ENCODE measurements at regions not wholly inside any gene's neighbourhood (a gene's known extent, or its start where the extent isn't known, plus 50 kb on each side); places are given as distances from the start of the nearest gene placed in this dataset.

- TF ChIP-seq ZNF331 (CRISPR knock-in tag; IDR thresholded peaks at IDR 0.05; ENCODE audit: low read depth) (no peak), JUNB (IDR thresholded peaks at IDR 0.05; ENCODE audit: unreplicated experiment) (no peak), NANOG (IDR thresholded peaks at IDR 0.05; ENCODE audit: borderline replicate concordance) (no peak), ZNF462 (CRISPR knock-in tag; IDR thresholded peaks at IDR 0.05) (no peak), ZNF114 (CRISPR knock-in tag; IDR thresholded peaks at IDR 0.05) (no peak)
These were observed 680.3 kb upstream of the SOX9 start (continued) for GRCh38 chr17:71440513-71440912.

- no peak overlapping the region for H3K27ac Mint-ChIP-seq
- H3K4me1 Mint-ChIP-seq, result no peaks in the 10 kb centered on the region
- peaks cover 4% of the 10 kb centered on the region for H3K27me3 Mint-ChIP-seq (ENCODE audit: insufficient read depth, low read depth, poor library complexity)
- TF ChIP-seq ZNF114 (CRISPR knock-in tag; IDR thresholded peaks at IDR 0.05), result no peak
- no peak for TF ChIP-seq NANOG (IDR thresholded peaks at IDR 0.05; ENCODE audit: borderline replicate concordance)
- no peak for TF ChIP-seq POLR2AphosphoS5 (IDR thresholded peaks at IDR 0.05; ENCODE audit: low read depth)
- TF ChIP-seq JUNB (IDR thresholded peaks at IDR 0.05; ENCODE audit: unreplicated experiment), result no peak
- TF ChIP-seq CREB1 (CRISPR knock-in tag; IDR thresholded peaks at IDR 0.05; ENCODE audit: low read depth), result no peak
- TF ChIP-seq STAT1 (IDR thresholded peaks at IDR 0.05; ENCODE audit: unreplicated experiment), result no peak
- TF ChIP-seq EZH2 (IDR thresholded peaks at IDR 0.05; ENCODE audit: low read depth, unreplicated experiment), result no peak
- no peak for TF ChIP-seq CTCF (conservative IDR thresholded peaks at IDR 0.05; ENCODE audit: low read depth in 2 of 2)
- TF ChIP-seq ZNF331 (CRISPR knock-in tag; IDR thresholded peaks at IDR 0.05; ENCODE audit: low read depth), result no peak
- TF ChIP-seq REST (IDR thresholded peaks at IDR 0.05; ENCODE audit: unreplicated experiment), result no peak
- Histone ChIP-seq H3K36me3 (ENCODE audit: insufficient read depth) (no peaks in the 10 kb centered on the region), H2AFZ (no peak overlapping the region), H3K27ac (ENCODE audit: low read depth) (no peak overlapping the region), H3K4me1 (ENCODE audit: insufficient read depth) (no peaks in the 10 kb centered on the region), H3K4me3 (no peak overlapping the region), H3K4me2 (no peak overlapping the region), H3K79me2 (replicated peaks; ENCODE audit: insufficient read depth) (no peaks in the 10 kb centered on the region), H3K9me2 (ENCODE audit: insufficient read depth) (peaks cover 7% of the 10 kb centered on the region; the same call in 1 of the 2 replicates), H3F3A (replicated peaks; ENCODE audit: low read depth) (no peaks in the 10 kb centered on the region), H3K27me3 (ENCODE audit: insufficient read depth) (no peaks in the 10 kb centered on the region), H4K20me1 (replicated peaks; ENCODE audit: insufficient read depth) (no peaks in the 10 kb centered on the region)
- no peak for ATAC-seq
- H3K4me3 Mint-ChIP-seq, result no peak overlapping the region
- DNase-seq (ENCODE audit: low spot score), result no peak
- H3K36me3 Mint-ChIP-seq (ENCODE audit: low read depth), result no peaks in the 10 kb centered on the region
- H3K9me3 Mint-ChIP-seq, result no peaks in the 10 kb centered on the region
These were observed 679.7 kb upstream of the SOX9 start for GRCh38 chr17:71441098-71441497.

Measured in GM23338 (cell line).